ENCODE measurements at regions not wholly inside any gene's neighbourhood (a gene's known extent, or its start where the extent isn't known, plus 50 kb on each side); places are given as distances from the start of the nearest gene placed in this dataset.

DNA sequence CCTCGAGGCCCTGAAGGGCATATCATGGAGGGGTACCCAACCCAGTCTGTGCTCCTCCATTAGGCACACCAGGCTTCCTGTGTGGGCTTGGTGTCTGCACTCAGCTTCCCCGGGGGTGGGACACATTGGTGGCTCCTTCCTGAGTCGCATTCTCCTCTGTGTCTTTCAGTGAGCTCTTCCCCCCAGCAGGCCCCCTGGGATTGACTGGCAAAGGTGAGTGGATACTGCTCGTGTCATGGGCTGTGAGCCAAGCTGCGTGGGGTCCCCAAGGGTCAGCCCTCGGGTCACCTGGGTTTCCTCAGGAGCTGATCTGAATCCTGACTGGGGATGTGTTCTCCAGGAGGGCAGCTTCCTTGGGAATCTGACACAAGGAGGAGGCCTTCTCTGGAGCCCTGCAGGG, 231.0 kb downstream of the SNRPN start:
- H2AFZ ChIP-seq (ENCODE audit: low read depth, low read length) = no peak overlapping the region
- TF ChIP-seq, protein P1, sequence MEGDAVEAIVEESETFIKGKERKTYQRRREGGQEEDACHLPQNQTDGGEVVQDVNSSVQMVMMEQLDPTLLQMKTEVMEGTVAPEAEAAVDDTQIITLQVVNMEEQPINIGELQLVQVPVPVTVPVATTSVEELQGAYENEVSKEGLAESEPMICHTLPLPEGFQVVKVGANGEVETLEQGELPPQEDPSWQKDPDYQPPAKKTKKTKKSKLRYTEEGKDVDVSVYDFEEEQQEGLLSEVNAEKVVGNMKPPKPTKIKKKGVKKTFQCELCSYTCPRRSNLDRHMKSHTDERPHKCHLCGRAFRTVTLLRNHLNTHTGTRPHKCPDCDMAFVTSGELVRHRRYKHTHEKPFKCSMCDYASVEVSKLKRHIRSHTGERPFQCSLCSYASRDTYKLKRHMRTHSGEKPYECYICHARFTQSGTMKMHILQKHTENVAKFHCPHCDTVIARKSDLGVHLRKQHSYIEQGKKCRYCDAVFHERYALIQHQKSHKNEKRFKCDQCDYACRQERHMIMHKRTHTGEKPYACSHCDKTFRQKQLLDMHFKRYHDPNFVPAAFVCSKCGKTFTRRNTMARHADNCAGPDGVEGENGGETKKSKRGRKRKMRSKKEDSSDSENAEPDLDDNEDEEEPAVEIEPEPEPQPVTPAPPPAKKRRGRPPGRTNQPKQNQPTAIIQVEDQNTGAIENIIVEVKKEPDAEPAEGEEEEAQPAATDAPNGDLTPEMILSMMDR (IDR thresholded peaks at IDR 0.05; ENCODE audit: low read depth, low read length) = no peak
- no peak for TF ChIP-seq EZH2phosphoT487 (IDR thresholded peaks at IDR 0.05; ENCODE audit: low read depth)
- H3K79me2 ChIP-seq (ENCODE audit: low read length) = no peaks in the 10 kb centered on the region
- H3K4me2 ChIP-seq (ENCODE audit: low read length) = no peak overlapping the region
- H3K36me3 ChIP-seq (replicated peaks; ENCODE audit: low read depth, low read length) = no peaks in the 10 kb centered on the region
- no peaks in the 10 kb centered on the region for H4K20me1 ChIP-seq (ENCODE audit: insufficient read depth, low read length)
- no peak overlapping the region for H3K27ac ChIP-seq (ENCODE audit: low read length)
- H3K4me1 ChIP-seq (ENCODE audit: low read length) = no peaks in the 10 kb centered on the region
- H3K27me3 ChIP-seq (ENCODE audit: low read depth, low read length) = no peaks in the 10 kb centered on the region
- H3K9ac ChIP-seq (ENCODE audit: low read length) = no peak overlapping the region
- H3K4me3 ChIP-seq (ENCODE audit: low read length) = no peak overlapping the region
- no peaks in the 10 kb centered on the region for H3K9me3 ChIP-seq (ENCODE audit: insufficient read depth, low read length)

DNA sequence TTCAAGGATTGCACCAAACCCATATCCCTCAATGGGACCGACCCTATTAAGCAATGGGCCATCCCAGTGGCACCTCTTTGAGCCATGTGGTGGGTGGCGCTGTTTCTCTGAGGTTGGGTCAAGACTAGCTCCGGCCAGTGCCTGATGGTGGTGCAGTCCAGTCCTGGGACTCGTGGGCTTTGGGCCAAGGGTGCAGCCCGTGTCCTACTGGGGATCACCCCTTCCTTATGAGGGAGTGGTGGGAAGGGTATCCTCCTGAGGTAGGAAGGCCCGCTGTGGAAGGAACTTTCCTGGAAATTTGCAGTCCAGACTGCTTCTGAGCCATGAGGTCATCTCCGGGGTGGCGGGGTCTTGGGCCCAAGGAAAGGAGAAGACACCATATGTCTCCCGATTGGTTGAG, 231.6 kb downstream of the SNRPN start:
- Histone ChIP-seq H3K27me3 (ENCODE audit: low read depth, low read length) (no peaks in the 10 kb centered on the region), H3K4me3 (ENCODE audit: low read length) (no peak overlapping the region), H3K79me2 (ENCODE audit: low read length) (no peaks in the 10 kb centered on the region), H3K9me3 (ENCODE audit: insufficient read depth, low read length) (no peaks in the 10 kb centered on the region), H3K27ac (ENCODE audit: low read length) (no peak overlapping the region), H3K4me1 (ENCODE audit: low read length) (no peaks in the 10 kb centered on the region), H3K9ac (ENCODE audit: low read length) (no peak overlapping the region), H4K20me1 (ENCODE audit: insufficient read depth, low read length) (no peaks in the 10 kb centered on the region), H3K4me2 (ENCODE audit: low read length) (no peak overlapping the region), H2AFZ (ENCODE audit: low read depth, low read length) (no peak overlapping the region), H3K36me3 (replicated peaks; ENCODE audit: low read depth, low read length) (no peaks in the 10 kb centered on the region)
- no peak for TF ChIP-seq EZH2phosphoT487 (IDR thresholded peaks at IDR 0.05; ENCODE audit: low read depth)
- TF ChIP-seq, protein P1 (IDR thresholded peaks at IDR 0.05; ENCODE audit: low read depth, low read length) = no peak

DNA sequence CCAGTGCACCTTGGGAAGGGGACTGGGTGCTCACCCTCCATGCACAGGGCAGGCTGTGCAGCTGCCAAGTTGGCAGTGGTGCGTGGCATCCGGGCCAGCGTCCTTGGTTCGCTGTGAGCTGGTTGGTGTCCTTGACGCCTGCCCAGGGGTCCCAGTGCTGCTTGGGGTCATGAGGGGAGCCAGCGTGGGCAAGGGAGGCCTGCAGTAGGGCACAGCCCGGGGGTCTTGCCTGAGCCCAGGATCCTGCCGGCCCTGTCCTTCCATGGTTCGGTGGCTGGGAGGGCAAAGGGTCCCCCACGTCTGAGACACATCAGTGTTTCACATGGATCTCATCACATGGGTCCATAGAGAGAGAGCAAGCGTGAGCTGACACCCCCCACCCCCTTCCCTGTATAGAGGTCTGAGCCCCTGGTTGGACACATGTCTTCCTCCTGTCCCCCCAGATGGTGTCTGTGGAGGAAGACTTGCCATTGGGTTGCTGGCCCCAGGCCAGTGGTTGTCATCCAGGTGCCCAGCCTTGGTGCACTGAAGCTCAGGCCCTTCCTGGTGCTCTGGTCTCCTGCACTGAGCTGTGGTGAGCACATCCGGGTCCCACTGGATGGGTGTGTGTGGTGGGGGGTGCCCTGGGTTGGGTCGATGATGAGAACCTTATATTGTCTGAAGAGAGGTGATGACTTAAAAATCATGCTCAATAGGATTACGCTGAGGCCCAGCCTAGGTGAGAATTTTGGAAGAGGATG, 232.3 kb downstream of the SNRPN start:
- no peaks in the 10 kb centered on the region for H3K36me3 ChIP-seq (replicated peaks; ENCODE audit: low read depth, low read length)
- H3K9me3 ChIP-seq (ENCODE audit: insufficient read depth, low read length) = no peaks in the 10 kb centered on the region
- TF ChIP-seq, protein P1 (IDR thresholded peaks at IDR 0.05; ENCODE audit: low read depth, low read length) = no peak
- no peak for TF ChIP-seq EZH2phosphoT487 (IDR thresholded peaks at IDR 0.05; ENCODE audit: low read depth)

DNA sequence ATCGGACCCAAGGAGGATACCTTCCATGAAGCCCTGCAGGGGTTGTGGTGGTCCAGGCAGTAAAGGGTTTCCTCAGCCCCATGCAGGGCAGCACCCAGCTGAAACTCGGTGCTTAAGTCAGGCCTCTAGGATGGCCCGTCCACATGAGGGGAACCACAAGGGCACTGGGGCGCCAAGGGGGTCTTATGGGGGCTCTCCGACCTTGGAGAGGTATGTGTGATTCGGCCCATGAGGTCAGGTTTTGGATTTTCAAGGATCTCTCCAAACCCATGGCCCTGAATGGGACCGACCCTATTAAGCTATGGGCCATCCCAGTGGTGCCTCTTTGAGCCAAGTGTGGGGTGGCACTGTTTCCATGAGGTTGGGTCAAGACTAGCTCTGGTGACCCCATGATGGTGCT, 233.3 kb downstream of the SNRPN start:
- no peak overlapping the region for H2AFZ ChIP-seq (ENCODE audit: low read depth, low read length)
- no peaks in the 10 kb centered on the region for H3K27me3 ChIP-seq (ENCODE audit: low read depth, low read length)
- H3K79me2 ChIP-seq (ENCODE audit: low read length) = no peaks in the 10 kb centered on the region
- no peaks in the 10 kb centered on the region for H3K4me1 ChIP-seq (ENCODE audit: low read length)
- H3K27ac ChIP-seq (ENCODE audit: low read length) = no peak overlapping the region
- H3K9ac ChIP-seq (ENCODE audit: low read length) = no peak overlapping the region
- no peaks in the 10 kb centered on the region for H3K36me3 ChIP-seq (replicated peaks; ENCODE audit: low read depth, low read length)
- H3K9me3 ChIP-seq (ENCODE audit: insufficient read depth, low read length) = no peaks in the 10 kb centered on the region
- TF ChIP-seq, protein P1 (IDR thresholded peaks at IDR 0.05; ENCODE audit: low read depth, low read length) = no peak
- TF ChIP-seq EZH2phosphoT487 (IDR thresholded peaks at IDR 0.05; ENCODE audit: low read depth) = no peak
- H3K4me3 ChIP-seq (ENCODE audit: low read length) = no peak overlapping the region
- H3K4me2 ChIP-seq (ENCODE audit: low read length) = no peak overlapping the region
- H4K20me1 ChIP-seq (ENCODE audit: insufficient read depth, low read length) = no peaks in the 10 kb centered on the region

More for the DNA sequence above, 232.3 kb downstream of the SNRPN start:
- Histone ChIP-seq H3K27ac (ENCODE audit: low read length) (no peak overlapping the region), H3K4me3 (ENCODE audit: low read length) (no peak overlapping the region), H2AFZ (ENCODE audit: low read depth, low read length) (no peak overlapping the region), H3K27me3 (ENCODE audit: low read depth, low read length) (no peaks in the 10 kb centered on the region), H3K4me2 (ENCODE audit: low read length) (no peak overlapping the region), H3K4me1 (ENCODE audit: low read length) (no peaks in the 10 kb centered on the region), H3K9ac (ENCODE audit: low read length) (no peak overlapping the region), H4K20me1 (ENCODE audit: insufficient read depth, low read length) (no peaks in the 10 kb centered on the region), H3K79me2 (ENCODE audit: low read length) (no peaks in the 10 kb centered on the region)

All from OCI-LY3 (cell line).